B cell (primary cell): ENCODE measurements at regions not wholly inside any gene's neighbourhood (a gene's known extent, or its start where the extent isn't known, plus 50 kb on each side); places are given as distances from the start of the nearest gene placed in this dataset.

ENCODE experiments used
- ATAC-seq: fragments of 200-7000 bp; cut with Tn5 transposase; one replicate; pipeline ENCODE4 v1.10.0; 2021; ENCODE audit warnings: low read depth, mild to moderate bottlenecking, moderate number of reproducible peaks, moderate library complexity
- CTCF ChIA-PET: fragments of 350-600 bp; sonication (Branson Sonifier 250); formaldehyde crosslinking; loops from one replicate; lab custom pipeline; 2021; ENCODE audit warnings: antibody characterized with exemption, inconsistent platforms; lab: Charles Lee
- POLR2A ChIA-PET: fragments of 350-600 bp; sonication (Branson Sonifier 250); formaldehyde crosslinking; loops from one replicate; lab custom pipeline; 2021; ENCODE audit warnings: antibody characterized with exemption; lab: Charles Lee
- DNase-seq: peaks from one replicate; pipeline ENCODE4 v3.0.0; 2013
- H2AFZ ChIP-seq: 2 replicates; pipeline ENCODE4 v1.6.1; 2012; ENCODE audit warnings: mild to moderate bottlenecking, low read depth, low read length; ENCODE audit not compliant: insufficient read depth, poor library complexity, severe bottlenecking
- H3K27ac ChIP-seq, 2 donors: 1 replicate in 1 of 2; 2 replicates in 1 of 2; pipeline ENCODE4 v1.5.1; 2012 to 2013; ENCODE audit warnings: low read length in 2 of 2, mild to moderate bottlenecking in 2 of 2, moderate library complexity in 1 of 2
- H3K27me3 ChIP-seq, 4 experiments: fragments of 200-600 bp in 1 of 4; sonication (generic) in 1 of 4; replicated peaks in 1 of 4; 1 replicate in 2 of 4; 2 replicates in 2 of 4; pipeline versions ENCODE4 v1.6.1 to v1.7.0; 2013 to 2016; ENCODE audit warnings: low read length in 3 of 4, mild to moderate bottlenecking in 2 of 4, mixed read lengths in 1 of 4, moderate library complexity in 1 of 4; ENCODE audit not compliant: insufficient read depth in 4 of 4, control insufficient read depth in 3 of 4; ENCODE audit errors: control extremely low read depth in 1 of 4
- H3K36me3 ChIP-seq, 2 experiments: replicated peaks in 1 of 2; 1 replicate in 1 of 2; 2 replicates in 1 of 2; pipeline versions ENCODE4 v1.6.1 to v1.7.1; 2013; ENCODE audit warnings: low read length in 1 of 2; ENCODE audit not compliant: insufficient read depth in 2 of 2, control insufficient read depth in 1 of 2; ENCODE audit errors: control extremely low read depth in 1 of 2, extremely low read depth in 1 of 2
- H3K4me1 ChIP-seq, 2 donors: fragments of 200-600 bp in 1 of 2; sonication (generic) in 1 of 2; 1 replicate in 1 of 2; 2 replicates in 1 of 2; pipeline versions ENCODE4 v1.5.1 to v1.6.1; 2013 to 2017; ENCODE audit warnings: low read length in 2 of 2; ENCODE audit not compliant: control insufficient read depth in 2 of 2, insufficient read depth in 2 of 2
- H3K4me2 ChIP-seq: replicated peaks from 2 replicates; pipeline ENCODE3; 2012; ENCODE audit warnings: mild to moderate bottlenecking, low read depth, low read length; ENCODE audit not compliant: poor library complexity, severe bottlenecking
- H3K4me3 ChIP-seq, 5 experiments: fragments of 200-600 bp in 1 of 5; sonication (generic) in 1 of 5; 1 replicate in 3 of 5; 2 replicates in 2 of 5; pipeline versions ENCODE4 v1.5.1 to v1.7.0; 2011 to 2016; ENCODE audit warnings: low read length in 4 of 5, mild to moderate bottlenecking in 4 of 5, low read depth in 2 of 5, control low read depth in 1 of 5, moderate library complexity in 1 of 5; ENCODE audit not compliant: insufficient read depth in 1 of 5; ENCODE audit errors: control extremely low read depth in 1 of 5, extremely low read depth in 1 of 5
- H3K79me2 ChIP-seq: fragments of 200-600 bp; sonication (generic); one replicate; pipeline ENCODE4 v1.6.0; 2016; ENCODE audit warnings: low read length; ENCODE audit not compliant: control insufficient read depth, insufficient read depth
- H3K9ac ChIP-seq: fragments of 200-600 bp; sonication (generic); 2 replicates; pipeline ENCODE4 v1.6.1; 2017; ENCODE audit warnings: mild to moderate bottlenecking, low read length, moderate library complexity
- H3K9me3 ChIP-seq, 3 donors: one replicate each; pipeline versions ENCODE4 v1.6.1 to v1.7.1; 2013; ENCODE audit warnings: low read length in 2 of 3; ENCODE audit not compliant: control insufficient read depth in 2 of 3, insufficient read depth in 1 of 3; ENCODE audit errors: control extremely low read depth in 1 of 3
- H4K20me1 ChIP-seq: 2 replicates; pipeline ENCODE4 v1.6.0; 2012; ENCODE audit warnings: mild to moderate bottlenecking, low read length; ENCODE audit not compliant: insufficient read depth, control insufficient read depth, poor library complexity, severe bottlenecking
- H3K27ac Mint-ChIP-seq: one replicate; pipeline ENCODE4 v1.8.0; 2021; ENCODE audit warnings: mixed read lengths
- H3K27me3 Mint-ChIP-seq: one replicate; pipeline ENCODE4 v1.8.0; 2021; ENCODE audit warnings: mixed read lengths
- H3K4me1 Mint-ChIP-seq: one replicate; pipeline ENCODE4 v1.8.0; 2021; ENCODE audit warnings: mixed read lengths
- H3K4me3 Mint-ChIP-seq: one replicate; pipeline ENCODE4 v1.8.0; 2021; ENCODE audit warnings: mixed read lengths
- H3K9me3 Mint-ChIP-seq: one replicate; pipeline ENCODE4 v1.8.0; 2022; ENCODE audit warnings: mixed read lengths; ENCODE audit not compliant: insufficient read depth
- EZH2 ChIP-seq: IDR thresholded peaks from 2 replicates; pipeline ENCODE4 v1.6.1; 2012; ENCODE audit warnings: borderline replicate concordance, low read depth, mild to moderate bottlenecking, moderate library complexity, low read length; ENCODE audit not compliant: insufficient read depth, poor library complexity, severe bottlenecking
- WGBS: methylation state at CpG from one replicate; pipeline ENCODE4 v1.1.5; 2013; ENCODE audit warnings: missing lambda C conversion rate; ENCODE audit not compliant: insufficient coverage; 5-methylcytosine and 5-hydroxymethylcytosine counted together
- intact Hi-C: fragments of 100-400 bp; cut with micrococcal nuclease; formaldehyde crosslinking; loops from one replicate; pipeline ENCODE4 v1.10.0; 2022
- TF ChIP-seq, protein P1 (sequence below): fragments of 200-600 bp; IDR thresholded peaks from one replicate; pipeline ENCODE4 v1.8.0; 2022; ENCODE audit warnings: antibody characterized with exemption, mild to moderate bottlenecking

DNA sequence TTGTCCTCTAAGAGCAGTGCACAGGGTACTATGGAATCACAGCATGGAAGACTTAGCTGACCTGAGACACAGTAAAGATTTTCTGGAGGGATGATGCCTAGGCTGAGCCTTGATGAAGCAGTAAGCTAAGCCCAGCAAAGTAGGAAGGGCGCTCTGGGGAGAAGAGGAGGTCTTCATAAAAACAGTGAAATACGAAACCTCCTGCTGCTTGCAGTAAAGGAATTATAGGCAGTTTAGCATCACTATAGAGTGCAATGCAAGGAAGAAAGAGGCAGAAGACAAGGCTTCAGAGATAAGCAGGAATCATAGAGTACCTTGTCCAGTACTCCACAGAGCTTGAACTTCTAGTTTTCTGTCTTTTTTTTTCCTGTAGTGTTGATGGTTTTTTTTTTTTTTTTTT lies 555.7 kb upstream of the CADM1 start:
- DNase-seq = no peak
- peaks cover 2% of the 10 kb centered on the region for H3K9me3 Mint-ChIP-seq
- no peaks in the 10 kb centered on the region for H3K79me2 ChIP-seq
- no peak overlapping the region for H3K4me3 Mint-ChIP-seq
- H3K9me3 ChIP-seq = no peaks in the 10 kb centered on the region
- no peaks in the 10 kb centered on the region for H4K20me1 ChIP-seq
- no peaks in the 10 kb centered on the region for H3K36me3 ChIP-seq
- no peaks in the 10 kb centered on the region for H3K4me1 Mint-ChIP-seq
- H3K27me3 Mint-ChIP-seq = peaks cover 13% of the 10 kb centered on the region
- TF ChIP-seq, protein P1, sequence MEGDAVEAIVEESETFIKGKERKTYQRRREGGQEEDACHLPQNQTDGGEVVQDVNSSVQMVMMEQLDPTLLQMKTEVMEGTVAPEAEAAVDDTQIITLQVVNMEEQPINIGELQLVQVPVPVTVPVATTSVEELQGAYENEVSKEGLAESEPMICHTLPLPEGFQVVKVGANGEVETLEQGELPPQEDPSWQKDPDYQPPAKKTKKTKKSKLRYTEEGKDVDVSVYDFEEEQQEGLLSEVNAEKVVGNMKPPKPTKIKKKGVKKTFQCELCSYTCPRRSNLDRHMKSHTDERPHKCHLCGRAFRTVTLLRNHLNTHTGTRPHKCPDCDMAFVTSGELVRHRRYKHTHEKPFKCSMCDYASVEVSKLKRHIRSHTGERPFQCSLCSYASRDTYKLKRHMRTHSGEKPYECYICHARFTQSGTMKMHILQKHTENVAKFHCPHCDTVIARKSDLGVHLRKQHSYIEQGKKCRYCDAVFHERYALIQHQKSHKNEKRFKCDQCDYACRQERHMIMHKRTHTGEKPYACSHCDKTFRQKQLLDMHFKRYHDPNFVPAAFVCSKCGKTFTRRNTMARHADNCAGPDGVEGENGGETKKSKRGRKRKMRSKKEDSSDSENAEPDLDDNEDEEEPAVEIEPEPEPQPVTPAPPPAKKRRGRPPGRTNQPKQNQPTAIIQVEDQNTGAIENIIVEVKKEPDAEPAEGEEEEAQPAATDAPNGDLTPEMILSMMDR = no peak
- TF ChIP-seq EZH2 = no peak
- H3K27me3 ChIP-seq = no peaks in the 10 kb centered on the region
- H3K27ac ChIP-seq = no peak overlapping the region
- no peak overlapping the region for H3K27ac Mint-ChIP-seq
- no peak overlapping the region for H3K4me3 ChIP-seq
- CTCF ChIA-PET = no interaction called here
- POLR2A ChIA-PET = no interaction called here
- intact Hi-C loops = no loop called here
- no peak overlapping the region for H3K4me2 ChIP-seq
- no peak for ATAC-seq
- no peaks in the 10 kb centered on the region for H3K4me1 ChIP-seq
- WGBS = 100% methylated on average over 1 of the region's 2 CpGs
- H3K9ac ChIP-seq = no peak overlapping the region
- H2AFZ ChIP-seq = no peak overlapping the region

DNA sequence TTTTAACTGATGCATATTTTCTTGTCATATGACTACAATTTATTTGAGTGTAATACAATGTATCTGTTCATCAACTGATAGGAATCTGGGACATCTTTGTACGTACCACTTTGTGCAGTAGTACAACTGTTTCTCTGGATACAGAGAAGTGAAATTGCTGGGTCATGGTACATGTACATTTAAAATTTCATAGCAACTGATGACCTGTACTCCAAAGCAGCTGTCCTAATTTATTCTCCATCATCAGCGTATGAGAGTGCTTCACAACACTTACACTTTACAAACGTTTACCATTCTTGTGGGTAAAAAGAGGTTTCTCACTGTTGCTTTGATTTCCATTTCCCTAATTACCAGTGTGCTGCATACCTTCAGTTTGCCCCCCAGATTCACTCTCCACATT lies 552.8 kb upstream of the CADM1 start:
- Histone ChIP-seq H3K79me2 (no peaks in the 10 kb centered on the region), H3K9me3 (no peaks in the 10 kb centered on the region), H3K4me1 (no peaks in the 10 kb centered on the region), H4K20me1 (no peaks in the 10 kb centered on the region), H3K27ac (no peak overlapping the region), H2AFZ (no peak overlapping the region), H3K27me3 (no peaks in the 10 kb centered on the region), H3K4me3 (no peak overlapping the region), H3K36me3 (no peaks in the 10 kb centered on the region), H3K9ac (no peak overlapping the region), H3K4me2 (no peak overlapping the region)
- no peak for TF ChIP-seq EZH2
- TF ChIP-seq, protein P1 = no peak
- H3K27ac Mint-ChIP-seq = no peak overlapping the region
- ATAC-seq (no peak), DNase-seq (no peak)
- POLR2A ChIA-PET = no interaction called here
- peaks cover 15% of the 10 kb centered on the region for H3K27me3 Mint-ChIP-seq
- CTCF ChIA-PET = no interaction called here
- H3K4me3 Mint-ChIP-seq = no peak overlapping the region
- peaks cover 2% of the 10 kb centered on the region for H3K9me3 Mint-ChIP-seq
- intact Hi-C loops = no loop called here
- no CpG with 5 or more reads among the region's 3 CpGs for WGBS
- no peaks in the 10 kb centered on the region for H3K4me1 Mint-ChIP-seq
